ENCODE measurements at regions not wholly inside any gene's neighbourhood (a gene's known extent, or its start where the extent isn't known, plus 50 kb on each side); places are given as distances from the start of the nearest gene placed in this dataset.
"Not testable (repeated sequence)": the region's sequence is repeated elsewhere in the genome, so short reads cannot be mapped to it uniquely, and the experiment has no call there.

DNA sequence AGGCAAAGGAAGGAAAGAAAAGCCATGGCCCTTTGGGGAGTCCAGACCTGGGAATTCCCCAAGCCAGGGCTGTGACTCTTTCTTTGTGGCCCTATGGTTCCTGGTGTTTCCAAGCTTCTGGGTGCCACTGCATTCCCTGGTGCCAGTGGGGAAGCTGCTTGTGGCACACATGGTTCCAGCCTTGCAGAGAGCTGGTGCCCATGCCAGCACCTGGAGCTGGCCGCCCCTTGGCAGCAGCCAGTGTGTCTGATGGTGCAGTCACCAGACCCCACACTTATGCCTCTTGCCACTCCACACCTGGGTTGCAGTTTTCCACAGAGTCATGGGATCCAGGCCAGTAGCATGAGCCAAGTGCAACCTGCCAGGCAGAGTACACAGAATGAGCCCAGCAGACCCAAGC is 1495.3 kb upstream of the NUDT12 start:
- WGBS, 5 donors, result 90 to 100% (median 99%) methylated on average over 1 of the region's 1 CpG; no CpG with 5 or more reads in 1 of the 5 donors
- Histone ChIP-seq H3K4me3 (no peak overlapping the region), H3K9me3 (peaks cover 0 to 34% (median 16%) of the 10 kb centered on the region in 4 donors), H3K36me3 (no peaks in the 10 kb centered on the region), H3K27ac (no peak overlapping the region), H3K4me1 (no peaks in the 10 kb centered on the region), H3K27me3 (no peaks in the 10 kb centered on the region)
- TF ChIP-seq POLR2A (IDR thresholded peaks at IDR 0.05), result no peak
- intact Hi-C loops (cut with DNase I; ENCODE audit: low total_unique reads), result no loop called here
- DNase-seq, result no peak

DNA sequence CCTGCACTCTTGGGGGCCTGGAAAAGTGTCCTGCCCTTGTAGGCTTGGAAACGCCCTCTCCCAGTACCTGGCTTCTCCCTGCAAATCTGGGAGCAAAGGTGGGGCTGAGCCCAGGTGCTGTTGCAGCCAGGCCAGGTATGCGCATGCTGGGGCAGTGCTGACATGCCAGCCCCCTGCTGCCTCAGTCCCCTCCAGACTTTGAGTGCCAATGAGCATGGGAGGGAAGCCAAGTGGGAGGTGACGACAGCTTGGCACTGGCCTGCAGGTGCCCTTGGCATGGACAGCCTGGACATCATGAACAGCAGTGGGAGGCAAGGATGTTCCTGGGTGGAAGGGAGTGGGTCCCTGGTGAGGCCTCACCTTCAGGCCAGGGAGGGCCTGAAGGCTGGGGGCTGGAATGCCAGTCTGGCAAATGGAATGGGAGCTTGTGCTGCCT is 1494.4 kb upstream of the NUDT12 start:
- intact Hi-C loops (cut with DNase I; ENCODE audit: low total_unique reads), result no loop called here
- no peak for DNase-seq
- no peak for TF ChIP-seq EP300 (IDR thresholded peaks at IDR 0.05)
- WGBS, 5 donors, result 80 to 94% (median 85%) methylated on average over 2 to 3 of the region's 3 CpGs
- H3K27me3 ChIP-seq, result no peaks in the 10 kb centered on the region
- H3K4me1 ChIP-seq, result no peaks in the 10 kb centered on the region
- H3K27ac ChIP-seq, result no peak overlapping the region
- H3K4me3 ChIP-seq, result no peak overlapping the region
- no peaks in the 10 kb centered on the region for H3K36me3 ChIP-seq
- H3K9me3 ChIP-seq, result peaks cover 0 to 34% (median 16%) of the 10 kb centered on the region in 4 donors

DNA sequence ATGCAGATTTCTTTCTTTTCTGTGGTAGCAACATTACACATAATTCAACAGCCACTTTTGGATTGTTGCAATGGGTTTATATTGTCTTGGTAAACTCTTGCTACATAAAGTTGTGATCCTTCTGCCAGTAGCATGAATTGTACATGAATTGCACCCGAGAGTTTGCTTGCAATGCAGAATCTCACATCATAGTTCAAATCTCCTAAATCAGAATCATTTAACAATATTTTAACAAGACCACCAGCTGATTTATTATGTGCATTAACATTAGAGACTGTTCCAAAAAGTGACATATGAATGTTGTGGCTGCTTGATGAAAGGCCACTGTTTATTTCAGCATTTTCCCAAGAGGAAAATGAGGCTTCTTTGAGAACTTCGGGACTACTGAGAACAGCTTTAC is 1491.8 kb upstream of the NUDT12 start:
- DNase-seq, result no peak
- H3K4me3 ChIP-seq, result no peak overlapping the region
- H3K36me3 ChIP-seq, result no peaks in the 10 kb centered on the region
- intact Hi-C loops (cut with DNase I; ENCODE audit: low total_unique reads), result no loop called here
- H3K27me3 ChIP-seq, result no peaks in the 10 kb centered on the region
- 41 to 69% (median 60%) methylated on average over 2 of the region's 2 CpGs for WGBS, 5 donors
- H3K27ac ChIP-seq, result no peak overlapping the region
- peaks cover 0 to 30% (median 16%) of the 10 kb centered on the region in 4 donors for H3K9me3 ChIP-seq
- TF ChIP-seq EP300 (IDR thresholded peaks at IDR 0.05), result no peak
- TF ChIP-seq, protein P1, sequence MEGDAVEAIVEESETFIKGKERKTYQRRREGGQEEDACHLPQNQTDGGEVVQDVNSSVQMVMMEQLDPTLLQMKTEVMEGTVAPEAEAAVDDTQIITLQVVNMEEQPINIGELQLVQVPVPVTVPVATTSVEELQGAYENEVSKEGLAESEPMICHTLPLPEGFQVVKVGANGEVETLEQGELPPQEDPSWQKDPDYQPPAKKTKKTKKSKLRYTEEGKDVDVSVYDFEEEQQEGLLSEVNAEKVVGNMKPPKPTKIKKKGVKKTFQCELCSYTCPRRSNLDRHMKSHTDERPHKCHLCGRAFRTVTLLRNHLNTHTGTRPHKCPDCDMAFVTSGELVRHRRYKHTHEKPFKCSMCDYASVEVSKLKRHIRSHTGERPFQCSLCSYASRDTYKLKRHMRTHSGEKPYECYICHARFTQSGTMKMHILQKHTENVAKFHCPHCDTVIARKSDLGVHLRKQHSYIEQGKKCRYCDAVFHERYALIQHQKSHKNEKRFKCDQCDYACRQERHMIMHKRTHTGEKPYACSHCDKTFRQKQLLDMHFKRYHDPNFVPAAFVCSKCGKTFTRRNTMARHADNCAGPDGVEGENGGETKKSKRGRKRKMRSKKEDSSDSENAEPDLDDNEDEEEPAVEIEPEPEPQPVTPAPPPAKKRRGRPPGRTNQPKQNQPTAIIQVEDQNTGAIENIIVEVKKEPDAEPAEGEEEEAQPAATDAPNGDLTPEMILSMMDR (IDR thresholded peaks at IDR 0.05), result no peak
- TF ChIP-seq POLR2AphosphoS5 (IDR thresholded peaks at IDR 0.05), result no peak
- no peak for TF ChIP-seq POLR2A (IDR thresholded peaks at IDR 0.05)
- H3K4me1 ChIP-seq, result no peaks in the 10 kb centered on the region

DNA sequence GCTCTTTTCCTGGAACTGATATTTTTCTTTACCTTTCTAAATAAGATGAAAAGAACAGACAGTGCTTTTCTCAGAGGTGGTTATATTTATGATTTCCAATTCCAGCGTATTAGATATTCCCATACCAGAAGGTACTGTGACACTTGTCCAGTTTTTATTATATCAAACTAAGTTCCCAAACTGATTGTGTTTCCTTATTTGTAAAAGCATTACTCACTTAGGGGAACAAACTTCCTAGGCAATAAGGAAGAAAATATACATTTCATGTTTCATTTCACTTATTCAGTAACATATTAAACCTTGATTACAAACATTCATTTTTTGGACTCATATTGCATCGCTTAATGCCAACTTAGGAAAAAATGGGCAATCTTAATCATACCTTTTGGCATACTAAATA is 1480.0 kb upstream of the NUDT12 start:
- intact Hi-C loops (cut with DNase I; ENCODE audit: low total_unique reads), result no loop called here
- Histone ChIP-seq H3K4me1 (no peaks in the 10 kb centered on the region), H3K36me3 (no peaks in the 10 kb centered on the region), H3K27ac (no peak overlapping the region), H3K27me3 (no peaks in the 10 kb centered on the region), H3K4me3 (no peak overlapping the region), H3K9me3 (no peaks in the 10 kb centered on the region)
- TF ChIP-seq, protein P1 (IDR thresholded peaks at IDR 0.05), result no peak
- no peak for TF ChIP-seq POLR2A (IDR thresholded peaks at IDR 0.05)
- no peak for TF ChIP-seq EP300 (IDR thresholded peaks at IDR 0.05)
- no peak for TF ChIP-seq POLR2AphosphoS5 (IDR thresholded peaks at IDR 0.05)
- WGBS, 5 donors, result 88 to 95% (median 88%) methylated on average over 2 of the region's 2 CpGs
- DNase-seq, result no peak

DNA sequence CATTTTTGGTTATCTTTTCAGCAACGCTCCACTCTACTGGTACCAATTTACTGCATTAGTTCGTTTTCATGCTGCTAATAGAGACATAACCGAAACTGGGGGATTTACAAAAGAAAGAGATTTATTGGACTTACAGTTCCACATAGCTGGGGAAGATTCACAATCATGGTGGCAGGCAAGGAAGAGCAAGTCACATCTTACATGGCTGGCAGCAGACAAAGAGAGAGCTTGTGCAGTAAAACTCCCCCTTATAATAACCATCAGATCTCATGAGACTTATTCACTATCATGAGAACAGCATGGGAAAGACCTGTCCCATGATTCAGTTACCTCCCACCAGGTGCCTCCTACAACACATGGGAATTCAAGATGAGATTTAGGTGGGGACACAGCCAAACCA is 1474.2 kb upstream of the NUDT12 start:
- H3K36me3 ChIP-seq; H3K4me1 ChIP-seq; H3K4me3 ChIP-seq; intact Hi-C loops (cut with DNase I; ENCODE audit: low total_unique reads); DNase-seq; H3K27me3 ChIP-seq; H3K27ac ChIP-seq: not testable (repeated sequence)
- peaks cover 0 to 14% (median 0%) of the 10 kb centered on the region in 4 donors for H3K9me3 ChIP-seq
- 72 to 83% (median 78%) methylated on average over 3 of the region's 3 CpGs for WGBS, 5 donors

DNA sequence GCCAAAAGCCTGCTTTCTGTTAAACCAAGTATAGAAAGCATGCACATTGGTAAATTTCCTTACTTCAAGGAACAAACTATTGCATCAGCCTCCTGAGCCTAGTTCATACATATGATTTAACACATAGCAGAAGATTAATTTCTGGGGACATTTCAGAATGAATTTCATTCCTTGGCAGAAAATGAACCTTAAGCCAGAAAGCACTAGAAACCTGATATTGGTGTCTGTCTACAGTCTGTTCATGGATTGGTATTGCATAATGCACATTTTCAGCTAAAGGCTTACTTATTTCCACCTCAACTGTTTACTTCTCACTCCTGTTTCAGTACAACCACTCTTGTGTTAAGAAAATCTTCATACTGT is 1471.8 kb upstream of the NUDT12 start:
- Histone ChIP-seq H3K27ac (no peak overlapping the region), H3K9me3 (peaks cover 0 to 14% (median 0%) of the 10 kb centered on the region in 4 donors), H3K4me3 (no peak overlapping the region), H3K36me3 (no peaks in the 10 kb centered on the region), H3K27me3 (no peaks in the 10 kb centered on the region), H3K4me1 (no peaks in the 10 kb centered on the region)
- no peak for TF ChIP-seq EP300 (IDR thresholded peaks at IDR 0.05)
- TF ChIP-seq, protein P1 (IDR thresholded peaks at IDR 0.05), result no peak
- TF ChIP-seq POLR2AphosphoS5 (IDR thresholded peaks at IDR 0.05), result no peak
- no peak for TF ChIP-seq POLR2A (IDR thresholded peaks at IDR 0.05)
- DNase-seq, result no peak
- intact Hi-C loops (cut with DNase I; ENCODE audit: low total_unique reads), result no loop called here

Measured in stomach (tissue), 8 donors.